Suprapubic skin (tissue), 4 donors: ENCODE measurements at regions not wholly inside any gene's neighbourhood (a gene's known extent, or its start where the extent isn't known, plus 50 kb on each side); places are given as distances from the start of the nearest gene placed in this dataset.

Experiments
- POLR2A ChIP-seq, 2 donors: fragments of 450-650 bp; IDR thresholded peaks; one replicate each; pipeline ENCODE4 v1.6.1; 2017; ENCODE audit warnings: antibody characterized with exemption in 2 of 2, mild to moderate bottlenecking in 2 of 2, moderate library complexity in 2 of 2
- POLR2AphosphoS5 ChIP-seq, 3 donors: sonication (generic); formaldehyde crosslinking; IDR thresholded peaks; one replicate each; pipeline ENCODE4 v1.6.1; 2017; ENCODE audit warnings: antibody characterized with exemption in 3 of 3
- TF ChIP-seq, protein P1 (sequence below), 2 donors: fragments of 200-600 bp in 1 of 2; fragments of 450-650 bp in 1 of 2; sonication (generic) in 1 of 2; IDR thresholded peaks; one replicate each; pipeline ENCODE4 v1.5.1; 2016 to 2019; ENCODE audit warnings: antibody characterized with exemption in 2 of 2, mild to moderate bottlenecking in 1 of 2, moderate library complexity in 1 of 2

DNA sequence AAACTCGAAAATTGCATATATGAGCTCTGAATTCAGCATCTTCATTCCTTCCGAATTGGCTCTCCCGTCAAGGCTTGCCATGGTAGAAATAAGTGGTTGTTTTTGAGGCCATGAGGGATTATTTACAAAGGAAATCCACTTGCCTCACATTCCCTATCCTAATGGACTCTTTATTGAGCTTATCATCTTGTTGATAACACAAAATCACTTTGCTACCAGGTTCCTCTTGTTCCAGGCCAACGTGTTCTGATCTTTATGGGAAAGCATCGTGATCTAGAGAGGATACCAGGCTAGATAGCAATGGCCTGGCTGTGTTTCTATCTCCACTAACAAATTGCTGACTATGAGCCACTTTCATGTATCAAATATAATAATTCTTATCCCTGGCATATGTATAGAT is 811.7 kb downstream of the TLR4 start:
- TF ChIP-seq POLR2AphosphoS5 (IDR thresholded peaks at IDR 0.05): no peak
- TF ChIP-seq, protein P1, sequence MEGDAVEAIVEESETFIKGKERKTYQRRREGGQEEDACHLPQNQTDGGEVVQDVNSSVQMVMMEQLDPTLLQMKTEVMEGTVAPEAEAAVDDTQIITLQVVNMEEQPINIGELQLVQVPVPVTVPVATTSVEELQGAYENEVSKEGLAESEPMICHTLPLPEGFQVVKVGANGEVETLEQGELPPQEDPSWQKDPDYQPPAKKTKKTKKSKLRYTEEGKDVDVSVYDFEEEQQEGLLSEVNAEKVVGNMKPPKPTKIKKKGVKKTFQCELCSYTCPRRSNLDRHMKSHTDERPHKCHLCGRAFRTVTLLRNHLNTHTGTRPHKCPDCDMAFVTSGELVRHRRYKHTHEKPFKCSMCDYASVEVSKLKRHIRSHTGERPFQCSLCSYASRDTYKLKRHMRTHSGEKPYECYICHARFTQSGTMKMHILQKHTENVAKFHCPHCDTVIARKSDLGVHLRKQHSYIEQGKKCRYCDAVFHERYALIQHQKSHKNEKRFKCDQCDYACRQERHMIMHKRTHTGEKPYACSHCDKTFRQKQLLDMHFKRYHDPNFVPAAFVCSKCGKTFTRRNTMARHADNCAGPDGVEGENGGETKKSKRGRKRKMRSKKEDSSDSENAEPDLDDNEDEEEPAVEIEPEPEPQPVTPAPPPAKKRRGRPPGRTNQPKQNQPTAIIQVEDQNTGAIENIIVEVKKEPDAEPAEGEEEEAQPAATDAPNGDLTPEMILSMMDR (IDR thresholded peaks at IDR 0.05): no peak
- TF ChIP-seq POLR2A (IDR thresholded peaks at IDR 0.05): no peak
